ENCODE measurements at regions not wholly inside any gene's neighbourhood (a gene's known extent, or its start where the extent isn't known, plus 50 kb on each side); places are given as distances from the start of the nearest gene placed in this dataset.

DNA sequence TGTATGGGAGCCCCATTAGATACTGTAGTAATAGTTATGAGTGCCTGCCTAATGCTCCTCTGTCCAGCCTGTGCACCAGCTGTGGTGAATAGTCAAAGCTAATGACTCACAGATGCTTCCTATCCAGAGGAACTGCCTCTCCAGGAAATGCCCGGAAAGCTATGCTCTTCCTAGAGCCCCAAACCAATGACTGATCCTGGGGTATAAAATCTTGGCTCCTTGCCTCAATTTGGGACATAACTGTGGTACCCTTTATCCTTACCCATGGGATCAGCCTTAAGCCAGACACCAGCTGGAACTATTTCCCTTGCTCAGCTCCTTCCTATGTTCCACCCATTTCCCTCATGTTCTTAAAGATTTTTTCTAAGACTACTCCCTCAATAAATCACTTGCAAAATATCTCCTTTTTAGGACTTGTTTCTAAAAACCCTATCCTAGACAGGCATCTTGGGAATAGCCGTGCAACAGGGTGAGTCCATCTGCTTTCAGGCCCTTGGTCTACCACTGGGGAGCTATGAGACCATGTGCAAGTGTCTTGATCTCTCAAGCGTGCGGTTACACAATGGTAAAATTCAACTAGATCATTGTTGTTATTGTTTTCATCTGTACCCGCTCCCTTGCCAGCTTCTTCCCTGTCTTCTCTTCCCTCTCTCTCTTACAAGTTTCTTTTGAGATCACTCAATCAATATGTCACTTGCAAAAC lies 283.7 kb downstream of the BTBD3 start:
- Histone ChIP-seq H3K36me3 (no peaks in the 10 kb centered on the region), H3K27ac (no peak overlapping the region), H3K4me3 (no peak overlapping the region), H3K27me3 (no peaks in the 10 kb centered on the region), H3K9me3 (peaks cover 0 to 3% (median 0%) of the 10 kb centered on the region in 3 donors), H3K4me1 (no peaks in the 10 kb centered on the region)
- intact Hi-C loops (cut with DNase I), result no loop called here
- TF ChIP-seq CTCF (IDR thresholded peaks at IDR 0.05) (no peak), POLR2A (IDR thresholded peaks at IDR 0.05) (no peak)
- 77 to 83% methylated on average over 5 of the region's 5 CpGs for WGBS, 2 donors
- no peak for DNase-seq

DNA sequence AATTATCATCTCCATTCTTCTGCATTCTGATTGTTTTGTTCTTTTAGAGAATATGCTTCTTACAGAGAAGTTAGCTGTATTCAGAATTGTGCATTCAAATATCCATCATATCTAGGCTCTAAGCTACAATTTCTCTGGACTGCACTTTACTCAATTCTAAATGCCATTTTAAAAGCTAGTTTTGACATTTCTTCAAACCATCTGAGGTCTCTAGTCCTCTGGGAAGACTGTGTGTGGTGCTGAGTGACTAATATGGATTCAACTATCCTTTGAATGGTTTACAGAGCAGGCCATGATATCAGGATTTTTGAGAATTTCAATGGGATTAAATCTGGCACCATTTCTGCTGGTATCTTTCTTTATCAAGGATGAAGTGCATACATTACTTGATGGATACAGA lies 285.7 kb downstream of the BTBD3 start:
- TF ChIP-seq CTCF (IDR thresholded peaks at IDR 0.05), result no peak
- TF ChIP-seq POLR2A (IDR thresholded peaks at IDR 0.05), result no peak
- H3K9me3 ChIP-seq, result peaks cover 0 to 3% (median 0%) of the 10 kb centered on the region in 3 donors
- no peak overlapping the region for H3K4me3 ChIP-seq
- no peaks in the 10 kb centered on the region for H3K4me1 ChIP-seq
- intact Hi-C loops (cut with DNase I), result no loop called here
- no peaks in the 10 kb centered on the region for H3K36me3 ChIP-seq
- DNase-seq, result no peak
- no peak overlapping the region for H3K27ac ChIP-seq
- H3K27me3 ChIP-seq, result no peaks in the 10 kb centered on the region

- Histone ChIP-seq H3K9me3 (peaks cover 0 to 3% (median 0%) of the 10 kb centered on the region in 3 donors), H3K4me3 (no peak overlapping the region), H3K36me3 (no peaks in the 10 kb centered on the region), H3K27me3 (no peaks in the 10 kb centered on the region), H3K27ac (no peak overlapping the region), H3K4me1 (no peaks in the 10 kb centered on the region)
- 64 to 67% methylated on average over 1 of the region's 1 CpG for WGBS, 2 donors
- DNase-seq, result no peak
- TF ChIP-seq POLR2A (IDR thresholded peaks at IDR 0.05), result no peak
- no peak for TF ChIP-seq CTCF (IDR thresholded peaks at IDR 0.05)
- intact Hi-C loops (cut with DNase I), result no loop called here
Measured at GRCh38 chr20:12203981-12204380, 286.3 kb downstream of the BTBD3 start.

- WGBS, 2 donors, result 11 to 18% methylated on average over 1 of the region's 1 CpG
- Histone ChIP-seq H3K4me1 (no peaks in the 10 kb centered on the region), H3K27me3 (no peaks in the 10 kb centered on the region), H3K36me3 (no peaks in the 10 kb centered on the region), H3K4me3 (no peak overlapping the region), H3K9me3 (peaks cover 0 to 3% (median 0%) of the 10 kb centered on the region in 3 donors), H3K27ac (no peak overlapping the region)
- no peak for DNase-seq
- TF ChIP-seq CTCF (IDR thresholded peaks at IDR 0.05) (peak in 5 of 6 experiments; percentile 23 to 65 (median 35)), POLR2A (IDR thresholded peaks at IDR 0.05) (no peak)
- intact Hi-C loops (cut with DNase I), result no loop called here
Measured at GRCh38 chr20:12207875-12208274, 290.2 kb downstream of the BTBD3 start.

DNA sequence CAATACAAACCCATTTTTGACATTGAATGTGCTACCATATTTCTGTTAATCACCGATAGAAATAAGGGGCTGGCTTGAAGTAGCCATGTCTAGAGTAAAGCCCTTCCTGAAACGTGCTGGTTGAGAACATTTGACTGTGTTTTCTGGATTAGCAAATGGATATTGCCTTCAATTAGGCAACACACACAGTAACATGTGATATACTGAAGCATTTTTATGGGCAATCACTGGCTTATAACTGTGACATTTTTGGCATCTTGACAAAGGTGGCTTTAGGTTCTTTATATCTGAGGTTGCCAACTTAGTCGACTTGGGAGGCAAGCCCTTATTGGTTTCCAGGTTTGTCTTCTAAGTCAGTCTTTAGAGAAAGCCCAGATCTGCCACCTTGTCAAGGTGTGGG lies 292.9 kb downstream of the BTBD3 start:
- no peaks in the 10 kb centered on the region for H3K9me3 ChIP-seq
- no peak overlapping the region for H3K4me3 ChIP-seq
- no peak overlapping the region for H3K27ac ChIP-seq
- H3K36me3 ChIP-seq, result no peaks in the 10 kb centered on the region
- H3K27me3 ChIP-seq, result no peaks in the 10 kb centered on the region
- WGBS, 2 donors, result 55 to 63% methylated on average over 3 of the region's 3 CpGs
- no peaks in the 10 kb centered on the region for H3K4me1 ChIP-seq
- no peak for TF ChIP-seq POLR2A (IDR thresholded peaks at IDR 0.05)
- TF ChIP-seq CTCF (IDR thresholded peaks at IDR 0.05), result no peak
- no peak for DNase-seq
- intact Hi-C loops (cut with DNase I), result no loop called here
